GOT3 (cell line): ENCODE measurements at regions not wholly inside any gene's neighbourhood (a gene's known extent, or its start where the extent isn't known, plus 50 kb on each side); places are given as distances from the start of the nearest gene placed in this dataset.

ENCODE experiments used
- DNase-seq: peaks from one replicate; lab custom pipeline; 2025; ENCODE audit warnings: mixed read lengths; lab: John Stamatoyannopoulos, UW

- no peak for DNase-seq
Observed at GRCh38 chr7:156155988-156156733, 343.9 kb upstream of the SHH start.

- DNase-seq: no peak
Observed at GRCh38 chr7:156153590-156153989, 341.3 kb upstream of the SHH start.

GRCh38 chr7:156152390-156152789, 340.1 kb upstream of the SHH start:
- no peak for DNase-seq

- no peak for DNase-seq
Observed at GRCh38 chr7:156151658-156152057, 339.4 kb upstream of the SHH start.

- DNase-seq: no peak
Observed at GRCh38 chr7:156151078-156151477, 338.8 kb upstream of the SHH start.

GRCh38 chr7:156148995-156149394, 336.7 kb upstream of the SHH start:
- DNase-seq: no peak

GRCh38 chr7:156148547-156148946, 336.3 kb upstream of the SHH start:
- DNase-seq: no peak

GRCh38 chr7:156147756-156148504, 335.7 kb upstream of the SHH start:
- no peak for DNase-seq

GRCh38 chr7:156147104-156147503, 334.8 kb upstream of the SHH start:
- DNase-seq: no peak

GRCh38 chr7:156145996-156146395, 333.7 kb upstream of the SHH start:
- DNase-seq: no peak

GRCh38 chr7:156145184-156145583, 332.9 kb upstream of the SHH start:
- DNase-seq: no peak

GRCh38 chr7:156143683-156144082, 331.4 kb upstream of the SHH start:
- DNase-seq: no peak

GRCh38 chr7:156143158-156143557, 330.9 kb upstream of the SHH start:
- no peak for DNase-seq

GRCh38 chr7:156141941-156142340, 329.7 kb upstream of the SHH start:
- no peak for DNase-seq

GRCh38 chr7:156140896-156141295, 328.6 kb upstream of the SHH start:
- no peak for DNase-seq

GRCh38 chr7:156140447-156140846, 328.2 kb upstream of the SHH start:
- no peak for DNase-seq

GRCh38 chr7:156139633-156140032, 327.4 kb upstream of the SHH start:
- no peak for DNase-seq

- DNase-seq: no peak
Observed at GRCh38 chr7:156139112-156139511, 326.8 kb upstream of the SHH start.

- no peak for DNase-seq
Observed at GRCh38 chr7:156131881-156132280, 319.6 kb upstream of the SHH start.

- no peak for DNase-seq
Observed at GRCh38 chr7:156129522-156129921, 317.3 kb upstream of the SHH start.

- no peak for DNase-seq
Observed at GRCh38 chr7:156128496-156128895, 316.2 kb upstream of the SHH start.

- DNase-seq: no peak
Observed at GRCh38 chr7:156127166-156128134, 315.2 kb upstream of the SHH start.
